UCSD-AML1 (cell line): ENCODE measurements at regions not wholly inside any gene's neighbourhood (a gene's known extent, or its start where the extent isn't known, plus 50 kb on each side); places are given as distances from the start of the nearest gene placed in this dataset.

Experiments
- DNase-seq: peaks from one replicate; lab custom pipeline; 2025; ENCODE audit not compliant: unreplicated experiment; lab: John Stamatoyannopoulos, UW

DNA sequence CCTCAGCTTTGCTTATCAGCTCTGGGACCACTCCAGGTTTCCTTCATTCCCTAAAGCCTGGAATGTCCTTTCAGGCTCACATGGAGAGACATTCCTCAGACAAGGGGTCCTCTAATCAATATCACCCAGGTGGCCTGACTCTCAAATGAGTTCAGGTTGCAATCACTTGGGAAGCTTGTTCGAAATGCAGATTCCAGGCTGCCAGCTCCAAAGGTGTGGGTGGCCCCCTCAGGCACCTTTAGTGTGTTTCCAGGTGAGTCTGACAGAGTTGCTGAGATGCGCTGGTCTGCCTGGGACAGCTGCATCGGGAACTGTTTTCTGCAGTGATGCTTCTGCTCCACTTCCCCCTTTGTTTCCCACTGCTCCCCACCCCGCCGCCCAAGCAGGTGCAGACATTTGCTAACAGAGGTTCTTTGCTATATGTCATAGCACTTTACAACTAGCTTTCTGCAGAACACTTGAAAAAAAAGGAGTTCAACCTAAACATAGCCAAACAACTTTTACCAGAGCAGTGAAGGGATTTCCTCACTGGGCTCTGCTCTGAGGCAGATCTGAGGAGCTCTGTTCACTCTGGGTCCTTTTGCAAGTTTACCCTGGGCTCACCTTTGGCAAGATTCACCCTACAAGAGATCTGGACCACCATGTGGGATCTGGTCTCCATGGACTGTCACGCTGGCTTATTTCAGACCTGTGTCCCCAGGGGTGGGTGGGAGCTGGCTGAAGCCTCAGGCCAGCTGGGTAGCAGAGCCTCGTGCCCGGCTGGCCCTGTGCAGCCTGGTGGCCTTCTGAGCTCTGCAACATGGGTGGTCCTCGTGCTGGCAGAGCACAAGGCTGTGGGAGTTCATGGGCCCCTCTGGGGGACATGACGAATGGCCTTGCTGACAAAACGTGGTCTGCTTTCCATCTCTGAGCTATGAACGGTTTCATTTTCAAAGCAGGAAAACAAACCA, 539.6 kb downstream of the CCDC171 start:
- no peak for DNase-seq

DNA sequence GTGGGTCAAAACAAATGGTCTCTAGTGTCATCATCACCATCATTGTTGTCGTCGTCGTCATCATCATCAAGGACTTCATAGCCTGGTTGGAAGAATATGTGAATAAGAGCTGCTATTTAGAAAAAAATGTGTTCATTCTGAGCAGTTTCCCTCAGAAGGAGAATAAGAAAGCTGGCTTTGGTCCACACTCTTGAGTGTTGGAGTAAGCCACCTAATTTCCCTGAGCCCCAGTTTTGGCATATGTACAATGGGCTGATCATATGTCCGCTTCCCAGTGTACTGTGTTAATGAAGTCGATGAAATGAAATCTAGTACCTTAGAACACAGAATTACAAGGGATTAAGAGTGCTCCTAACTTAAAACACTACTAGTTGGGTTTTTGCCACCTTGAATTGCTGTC, 545.5 kb downstream of the CCDC171 start:
- no peak for DNase-seq

DNA sequence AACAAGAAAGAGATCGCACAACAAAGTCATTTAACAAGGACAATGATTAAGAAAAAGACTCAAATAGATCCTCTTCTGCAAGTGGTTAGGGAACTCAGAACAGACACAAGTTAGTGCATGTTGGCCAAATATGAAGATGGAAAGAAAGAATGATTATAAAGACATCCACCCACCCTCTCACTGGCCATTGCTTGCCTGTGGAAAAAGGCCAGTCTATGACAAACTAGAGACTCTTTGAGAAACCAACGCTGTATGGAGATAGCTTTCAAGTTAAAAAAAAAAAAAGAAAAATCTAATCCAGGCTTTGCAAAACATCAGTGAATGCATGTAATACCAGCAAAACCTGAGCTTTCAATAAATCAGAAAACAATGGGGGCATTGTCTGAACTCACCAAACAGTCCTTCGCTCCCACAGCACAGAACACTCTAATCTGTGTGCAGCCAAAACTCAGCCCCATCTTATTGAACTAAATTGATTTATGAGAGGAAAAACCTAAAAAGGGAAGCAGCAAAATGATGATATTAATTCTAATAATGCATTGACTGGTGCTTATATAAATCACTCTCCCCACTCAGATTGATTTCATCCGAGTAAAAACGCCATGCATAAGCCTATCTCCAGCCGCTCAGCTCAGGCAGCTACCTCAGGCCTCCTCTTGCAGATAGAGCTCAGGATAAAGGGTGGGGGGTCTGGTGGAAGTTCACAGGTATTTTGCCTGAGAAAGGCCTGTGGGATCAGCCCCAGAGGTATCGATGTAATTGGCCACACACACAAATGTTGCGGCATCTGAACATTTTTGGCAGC, 547.1 kb downstream of the CCDC171 start:
- DNase-seq: no peak

DNA sequence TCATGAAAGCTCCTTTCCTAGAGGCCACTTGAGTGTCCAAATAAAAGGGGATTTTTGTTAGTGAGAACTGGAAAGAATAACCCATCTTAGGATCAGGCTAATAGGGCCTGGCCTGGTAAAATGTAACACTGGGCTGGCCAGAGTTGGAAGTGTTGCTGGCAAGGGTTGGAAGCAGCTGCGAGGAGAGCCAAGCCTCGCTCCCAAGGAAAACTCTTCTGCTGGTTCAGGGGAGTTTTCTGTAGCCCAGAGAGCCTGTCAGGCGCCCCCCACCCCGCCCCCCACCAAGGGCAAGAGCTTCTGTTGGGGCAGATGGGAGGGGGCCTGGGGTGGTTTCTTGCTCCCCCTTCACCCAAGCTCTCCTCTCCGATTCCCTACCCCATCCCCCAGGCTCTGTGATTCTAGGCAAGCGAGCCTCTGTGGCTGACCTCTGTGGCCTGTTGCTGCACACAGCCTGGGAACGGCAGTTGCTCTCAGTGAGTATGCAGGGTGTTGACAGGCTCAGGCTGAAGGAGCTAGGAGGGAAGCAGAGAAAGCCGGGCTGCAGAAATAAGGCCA, 547.8 kb downstream of the CCDC171 start:
- DNase-seq: no peak

DNA sequence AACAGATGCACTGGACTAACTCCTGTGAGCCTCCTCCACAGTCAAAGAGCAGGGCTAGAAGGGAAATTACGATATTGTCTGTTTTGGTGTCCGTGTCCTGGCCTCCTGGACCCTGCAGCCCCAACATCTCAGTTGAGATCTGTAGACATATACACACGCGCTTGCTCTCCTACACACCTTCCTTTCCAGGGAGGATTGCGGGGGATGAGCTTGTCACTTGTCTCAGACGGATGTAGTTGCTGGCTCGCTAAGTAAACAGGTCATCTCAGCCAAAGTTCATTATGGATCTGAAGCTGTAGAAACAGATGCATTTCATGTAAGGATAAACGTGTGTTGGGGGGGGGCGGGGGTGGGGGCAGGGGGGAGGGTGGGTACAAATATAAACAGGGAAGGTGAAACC, 549.3 kb downstream of the CCDC171 start:
- DNase-seq: no peak

DNA sequence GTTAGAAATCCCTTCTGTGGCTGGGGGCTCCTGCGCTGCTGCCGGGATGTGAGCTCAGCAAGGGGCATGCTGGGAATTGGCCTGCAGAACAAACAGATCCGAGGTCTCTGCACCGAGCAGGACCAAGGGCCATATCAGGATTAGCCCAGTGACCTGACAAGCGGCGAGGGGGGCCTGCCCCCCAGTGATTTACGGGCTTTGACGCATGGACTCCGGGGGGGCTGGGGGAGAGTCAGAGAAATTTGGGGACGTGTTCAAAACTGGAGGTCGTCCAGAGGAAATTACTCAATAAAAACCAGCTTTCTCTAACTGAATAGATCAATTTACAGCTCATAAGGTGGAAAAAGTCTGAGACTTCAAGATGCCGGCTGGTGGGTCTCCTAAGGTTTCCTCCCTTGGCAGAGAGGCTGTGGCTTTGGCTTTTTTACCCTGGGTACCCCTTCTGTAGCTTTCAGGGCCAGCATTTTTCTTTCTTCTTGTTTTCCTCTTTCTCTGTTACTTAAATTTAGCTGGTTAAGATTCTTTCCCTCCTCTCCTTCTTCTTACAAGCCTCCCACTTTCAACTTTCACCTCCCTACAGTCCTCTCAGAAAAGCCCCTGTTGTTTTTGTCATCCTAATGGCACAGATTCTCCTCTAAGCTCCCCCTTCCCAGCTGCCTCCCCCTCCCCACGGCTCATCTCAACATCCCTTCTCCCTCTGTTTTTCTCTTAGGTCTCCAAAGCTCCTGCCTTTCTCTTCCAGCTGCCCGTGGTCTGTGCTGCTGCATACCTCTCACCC, 551.0 kb downstream of the CCDC171 start:
- no peak for DNase-seq

DNA sequence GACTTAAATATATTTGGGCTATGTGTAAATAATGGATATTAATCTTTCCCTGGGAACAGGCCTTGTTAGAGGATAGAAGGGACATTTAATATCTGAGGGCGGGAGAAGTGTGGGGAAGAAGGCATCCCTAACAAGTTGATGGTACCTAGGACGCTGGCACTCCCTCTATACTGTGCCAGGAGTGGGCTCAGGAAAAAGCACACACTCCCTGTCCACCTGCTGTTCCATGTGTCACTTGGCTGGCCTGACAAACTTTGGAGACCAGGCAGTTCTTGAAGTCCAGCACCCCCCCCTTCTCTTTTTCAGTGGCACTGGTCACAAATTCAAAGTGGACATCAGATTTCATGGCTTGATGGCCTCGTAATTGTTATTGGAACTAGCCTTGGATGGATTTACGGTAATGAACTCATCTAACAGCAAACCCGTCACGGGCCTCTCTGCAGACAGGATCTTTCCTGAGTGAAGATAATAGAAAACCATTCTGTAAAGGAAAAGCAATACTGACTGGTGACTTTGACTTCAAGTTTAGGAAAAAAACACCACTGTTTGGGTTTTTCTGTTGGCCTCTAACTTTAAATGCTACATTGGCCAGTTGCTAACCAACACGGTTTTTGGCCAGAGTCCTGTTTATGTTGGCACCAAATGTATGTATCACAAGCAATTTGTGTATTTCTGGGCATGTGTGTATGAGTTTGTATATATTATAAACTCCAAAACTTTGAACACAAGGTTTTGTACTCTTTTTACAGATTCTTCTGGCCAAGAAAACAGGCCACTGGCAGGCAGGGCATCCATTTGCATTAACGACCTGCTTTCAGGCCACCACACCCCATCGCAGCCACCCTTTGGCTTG, 552.6 kb downstream of the CCDC171 start:
- DNase-seq: no peak

DNA sequence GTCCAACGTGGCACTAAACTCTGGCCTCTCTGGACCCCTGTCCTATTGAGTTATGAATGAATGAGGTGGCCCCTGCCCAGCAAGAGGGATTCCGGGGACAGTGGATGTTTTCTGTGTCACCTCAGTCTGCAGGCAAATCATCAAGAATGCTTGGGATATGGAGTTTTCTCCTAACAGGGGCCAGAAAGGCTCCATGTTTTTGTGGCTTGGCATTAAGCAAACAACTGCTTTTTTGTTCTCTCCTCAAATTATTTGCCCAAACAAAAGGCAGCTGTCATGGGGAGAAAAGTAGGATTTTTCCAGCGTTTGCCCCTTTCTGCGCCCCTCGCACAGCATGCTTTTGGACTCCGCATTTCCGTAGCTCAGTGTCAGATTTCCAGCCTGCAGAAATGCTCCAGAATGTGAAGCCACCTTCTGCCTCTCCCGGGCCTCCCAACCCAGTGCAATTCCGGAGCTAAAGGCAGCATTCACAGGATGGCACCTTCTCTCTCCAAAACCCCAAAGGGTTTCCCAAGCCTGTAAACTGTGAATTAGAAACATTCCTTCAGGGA, 553.3 kb downstream of the CCDC171 start:
- no peak for DNase-seq

DNA sequence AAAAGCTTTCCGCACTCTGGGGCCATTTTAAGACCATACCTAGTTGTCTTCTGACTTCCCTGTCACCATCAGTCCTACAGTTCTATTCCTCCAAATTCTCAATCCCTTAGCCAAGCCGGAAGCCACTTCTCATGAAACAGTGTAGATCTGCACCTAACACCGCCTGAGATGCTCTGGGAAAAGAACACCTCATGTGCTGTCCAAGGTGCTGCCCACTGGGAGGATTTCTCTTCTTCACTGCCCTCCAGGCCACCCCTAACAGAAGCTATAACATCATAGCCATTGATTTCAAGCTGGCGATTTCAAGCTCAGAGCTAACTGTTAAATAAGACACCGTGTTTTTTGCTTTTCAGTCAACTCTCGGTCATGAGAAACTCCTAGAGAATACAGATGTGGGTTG, 559.3 kb downstream of the CCDC171 start:
- no peak for DNase-seq

DNA sequence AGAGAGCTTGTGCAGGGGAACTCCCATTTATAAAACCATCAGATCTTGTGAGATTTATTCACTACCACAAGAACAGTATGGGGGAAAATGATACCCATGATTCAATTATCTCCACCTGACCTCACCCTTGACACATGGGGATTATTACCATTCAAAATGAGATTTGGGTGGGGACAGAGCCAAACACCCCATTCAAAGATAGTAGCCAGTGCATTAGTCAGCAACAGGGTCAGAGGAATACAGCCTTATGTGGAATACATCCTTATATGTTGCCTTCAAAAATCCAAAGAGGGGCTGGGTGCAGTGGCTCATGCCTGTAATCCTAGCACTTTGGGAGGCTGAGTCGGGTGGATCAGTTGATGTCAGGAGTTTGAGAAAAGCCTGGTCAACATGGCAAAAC, 563.2 kb downstream of the CCDC171 start:
- DNase-seq: no peak

DNA sequence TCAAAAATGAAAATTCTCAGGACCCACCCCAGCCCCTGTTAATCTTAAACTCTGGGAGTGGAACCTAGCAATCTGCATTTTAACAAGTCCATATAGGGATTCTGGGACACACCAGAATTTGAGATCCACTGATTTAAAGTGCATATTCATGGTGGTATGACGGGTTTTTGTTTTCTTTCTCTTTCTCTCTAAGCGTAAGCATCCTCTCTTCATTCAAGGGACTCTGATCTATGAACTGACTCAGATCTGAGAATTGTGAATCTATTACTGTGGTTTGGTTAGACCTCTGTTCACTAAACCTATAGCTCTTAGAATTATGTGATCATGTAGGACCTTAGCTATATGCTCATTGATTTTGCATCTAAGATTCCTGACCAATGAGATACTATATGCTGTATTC, 565.2 kb downstream of the CCDC171 start:
- no peak for DNase-seq

DNA sequence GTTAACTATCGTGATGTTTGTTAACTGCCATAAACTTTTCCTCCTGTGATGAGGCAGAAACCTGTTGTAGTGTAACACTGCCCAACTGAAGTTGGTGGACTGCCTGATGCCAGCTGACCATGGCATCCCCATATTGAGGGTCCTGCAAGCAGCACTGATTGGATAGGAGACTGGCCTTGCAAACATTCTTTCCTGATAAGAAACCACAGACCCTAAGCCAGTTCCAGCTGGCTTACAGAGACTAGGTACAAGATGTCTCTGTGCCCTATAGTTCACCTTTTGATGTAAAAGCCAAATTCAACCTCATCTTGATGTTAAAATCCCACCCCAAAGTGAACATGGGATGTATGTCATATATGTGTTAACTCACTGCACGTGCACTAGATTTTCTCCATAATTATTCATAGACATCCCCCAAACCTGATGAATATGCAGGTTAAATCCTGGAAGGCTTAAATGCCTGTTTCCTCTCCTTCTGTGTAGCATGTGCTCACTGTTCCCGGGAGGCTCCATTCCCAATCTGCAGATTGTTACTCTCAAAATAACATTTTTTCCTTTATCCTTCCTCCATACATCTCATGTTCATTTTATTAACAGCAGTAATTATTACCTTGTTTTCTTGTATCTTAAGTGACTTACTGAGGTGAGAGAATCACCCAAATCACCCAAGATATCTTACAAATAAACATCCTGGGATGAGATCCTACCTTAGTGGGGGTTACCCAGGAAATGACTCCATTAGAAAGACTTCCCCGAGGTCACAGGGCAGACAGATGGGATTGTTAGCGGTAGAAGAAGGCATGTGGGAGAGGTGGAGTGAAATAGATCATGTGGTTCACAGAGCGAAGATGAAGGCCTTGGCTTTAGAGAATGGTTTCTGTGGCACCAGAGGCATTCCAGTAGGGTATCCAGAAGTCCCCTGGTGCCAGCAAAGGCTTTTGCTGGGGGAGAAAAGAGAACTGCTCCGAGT, 566.7 kb downstream of the CCDC171 start:
- DNase-seq: no peak

DNA sequence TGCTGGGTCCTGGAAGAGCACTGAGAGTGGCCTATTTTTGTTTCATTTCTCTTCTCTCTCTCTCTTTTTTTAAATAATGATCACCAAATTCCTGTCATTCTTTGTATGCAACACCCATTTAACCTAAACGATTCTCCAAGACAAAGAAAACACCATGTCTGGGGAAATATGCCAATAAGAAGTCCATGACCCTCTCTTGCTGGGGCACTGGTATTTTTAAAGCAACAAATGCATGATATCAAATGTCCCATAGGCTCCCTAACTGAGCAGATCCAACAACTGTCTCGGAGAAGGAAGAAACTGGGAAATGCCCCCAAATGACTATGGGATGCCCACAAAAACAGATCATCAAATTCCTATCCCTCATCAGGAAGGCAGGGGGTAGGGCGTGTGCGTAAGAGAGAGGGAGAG, 567.4 kb downstream of the CCDC171 start:
- DNase-seq: no peak

DNA sequence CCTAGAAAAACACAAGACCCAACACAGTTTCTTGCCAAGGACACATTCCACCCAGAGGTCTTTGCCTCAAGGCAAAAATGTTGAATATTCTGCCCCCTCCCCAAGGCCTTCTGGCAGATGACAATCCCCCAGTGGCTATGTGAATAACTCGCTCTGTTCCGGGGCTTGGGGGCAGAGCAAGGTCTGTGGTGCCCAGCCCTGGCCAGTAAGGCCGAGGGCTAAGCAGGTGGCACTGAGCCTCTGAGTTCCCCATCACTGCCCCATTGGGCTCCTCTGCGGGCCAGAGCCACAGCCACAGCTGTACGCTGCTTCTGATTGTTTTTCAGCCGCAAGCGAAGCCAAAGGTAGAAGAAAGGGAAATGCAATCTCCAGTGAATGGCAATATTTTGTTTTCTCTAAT, 567.9 kb downstream of the CCDC171 start:
- no peak for DNase-seq

DNA sequence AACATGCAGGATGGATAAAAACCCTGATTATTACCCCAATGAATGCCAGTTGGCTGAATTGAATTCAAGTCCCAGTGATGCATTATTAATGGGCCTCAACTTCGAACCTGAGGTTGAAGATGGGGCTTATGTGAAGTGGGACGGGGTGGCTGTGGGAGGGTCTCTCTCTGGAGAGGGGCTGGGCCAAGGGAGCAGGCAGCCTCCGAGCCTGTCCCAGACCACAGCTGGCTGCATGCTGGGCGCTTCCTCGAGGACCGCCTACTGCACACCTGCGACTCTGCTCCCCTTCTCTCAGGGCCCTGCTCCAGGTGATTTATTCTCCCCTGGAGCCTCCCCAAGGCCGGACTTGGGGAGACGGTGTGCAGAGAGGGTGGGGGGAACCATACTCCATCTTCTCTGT, 568.3 kb downstream of the CCDC171 start:
- DNase-seq: no peak

DNA sequence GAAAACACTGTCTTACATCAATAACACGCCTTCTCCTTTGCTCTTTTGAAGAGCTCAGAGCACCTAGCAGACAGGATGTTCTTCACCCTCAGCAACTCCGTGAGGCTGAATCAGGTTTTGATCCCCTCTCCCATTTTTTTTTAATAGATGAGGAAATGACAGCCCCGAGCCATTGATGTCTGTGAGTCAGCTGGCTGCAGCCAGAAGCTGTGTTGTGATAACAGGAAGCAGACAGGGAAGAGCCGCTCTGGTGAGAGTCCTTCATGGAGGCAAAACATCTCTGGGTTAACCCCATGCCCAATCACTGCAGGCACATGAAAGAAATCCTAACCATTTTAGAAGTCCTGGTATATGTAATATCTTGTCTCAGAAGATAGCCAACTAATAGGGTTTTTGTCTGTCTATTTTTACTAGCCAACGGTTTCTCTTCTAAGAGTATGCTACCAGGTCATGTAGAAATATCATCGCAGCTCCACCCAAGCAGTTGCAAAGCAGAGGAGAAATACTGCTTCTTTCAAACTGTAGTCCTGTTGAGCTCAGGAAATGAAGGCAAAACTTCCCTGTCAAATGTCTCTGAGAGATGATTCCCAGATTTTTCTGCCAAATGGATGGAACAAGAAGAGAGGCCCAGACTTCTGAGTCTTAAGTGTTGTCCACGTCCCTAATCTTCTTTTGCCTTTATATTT, 568.9 kb downstream of the CCDC171 start:
- DNase-seq: no peak

DNA sequence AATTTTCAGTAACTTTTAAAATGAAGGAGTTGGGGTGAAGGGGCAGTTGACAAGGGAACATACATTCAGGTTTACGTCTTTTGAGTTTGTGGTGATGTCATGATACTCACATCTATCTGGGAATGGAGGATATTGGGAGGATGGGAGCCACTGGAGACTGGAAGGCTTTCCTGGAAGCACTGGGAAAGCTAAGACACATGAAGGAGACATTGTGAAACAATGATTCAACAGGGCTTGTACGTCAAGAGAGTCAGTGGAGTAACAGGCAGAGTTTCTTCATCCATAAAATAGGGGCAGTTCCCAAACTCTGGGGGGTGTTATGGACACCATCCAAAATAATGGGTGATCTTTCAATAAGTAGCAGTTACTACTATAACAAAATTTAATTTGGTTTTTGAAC, 572.8 kb downstream of the CCDC171 start:
- DNase-seq: no peak

DNA sequence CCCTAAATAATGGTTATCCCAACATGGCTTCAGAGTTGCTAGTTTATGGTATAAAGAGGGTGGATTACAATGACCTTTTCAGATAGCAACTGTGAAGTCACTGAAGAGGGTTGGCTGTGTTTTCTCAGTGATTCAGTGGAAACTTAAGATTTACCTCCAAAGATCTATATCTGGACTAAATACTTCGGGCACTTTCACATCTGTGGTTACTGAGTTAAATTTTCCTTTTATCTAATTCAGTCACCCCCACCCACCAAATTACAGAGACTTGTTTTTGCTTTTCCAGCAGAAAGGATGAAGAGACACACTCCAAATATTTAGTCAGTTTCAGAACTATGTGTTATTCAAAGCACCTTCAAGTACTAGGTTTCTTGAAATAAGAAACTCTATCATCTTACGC, 573.2 kb downstream of the CCDC171 start:
- no peak for DNase-seq
